CD14-positive monocyte (primary cell): ENCODE measurements at regions not wholly inside any gene's neighbourhood (a gene's known extent, or its start where the extent isn't known, plus 50 kb on each side); places are given as distances from the start of the nearest gene placed in this dataset.

Experiments used
- DNase-seq, 3 donors: peaks; one replicate each; pipeline ENCODE4 v3.0.0-alpha.2; 2011 to 2022
- H2AFZ ChIP-seq: 2 replicates; pipeline ENCODE4 v1.6.0; 2012; ENCODE audit warnings: mild to moderate bottlenecking, low read depth, low read length, inconsistent platforms; ENCODE audit not compliant: insufficient read depth, poor library complexity, severe bottlenecking
- H3K27ac ChIP-seq, 2 donors: 1 replicate in 1 of 2; 2 replicates in 1 of 2; pipeline ENCODE4 v1.5.1; 2012 to 2013; ENCODE audit warnings: low read length in 2 of 2, control low read depth in 1 of 2, inconsistent platforms in 1 of 2, low read depth in 1 of 2, mild to moderate bottlenecking in 1 of 2
- H3K27me3 ChIP-seq, 2 donors: one replicate each; pipeline versions ENCODE4 v1.6.0 to v1.6.1; 2011 to 2013; ENCODE audit warnings: low read length in 2 of 2; ENCODE audit not compliant: control insufficient read depth in 2 of 2, insufficient read depth in 2 of 2
- H3K36me3 ChIP-seq, 2 donors: replicated peaks in 1 of 2; 1 replicate in 1 of 2; 2 replicates in 1 of 2; pipeline versions ENCODE4 v1.5.1 to v1.6.1; 2012 to 2013; ENCODE audit warnings: low read length in 2 of 2, control low read depth in 1 of 2, inconsistent platforms in 1 of 2, mild to moderate bottlenecking in 1 of 2; ENCODE audit not compliant: insufficient read depth in 2 of 2, control insufficient read depth in 1 of 2
- H3K4me1 ChIP-seq, 2 donors: 1 replicate in 1 of 2; 2 replicates in 1 of 2; pipeline versions ENCODE4 v1.5.1 to v1.6.1; 2012 to 2013; ENCODE audit warnings: low read length in 2 of 2, control low read depth in 1 of 2, inconsistent platforms in 1 of 2, mild to moderate bottlenecking in 1 of 2, moderate library complexity in 1 of 2; ENCODE audit not compliant: insufficient read depth in 2 of 2, control insufficient read depth in 1 of 2
- H3K4me2 ChIP-seq: replicated peaks from 2 replicates; pipeline ENCODE3; 2012; ENCODE audit warnings: low read length, moderate library complexity, mild to moderate bottlenecking; ENCODE audit not compliant: poor library complexity, severe bottlenecking; ENCODE audit errors: extremely low read depth
- H3K4me3 ChIP-seq, 3 experiments: fragments of 200-600 bp in 1 of 3; sonication (generic) in 1 of 3; replicated peaks in 1 of 3; 1 replicate in 2 of 3; 2 replicates in 1 of 3; pipeline ENCODE4 v1.5.1; 2011 to 2013; ENCODE audit warnings: low read length in 3 of 3, mild to moderate bottlenecking in 3 of 3, control low read depth in 2 of 3, low read depth in 2 of 3, inconsistent platforms in 1 of 3, moderate library complexity in 1 of 3
- H3K79me2 ChIP-seq: 2 replicates; pipeline ENCODE4 v1.6.0; 2012; ENCODE audit warnings: mild to moderate bottlenecking, control low read depth, inconsistent platforms, low read length, moderate library complexity; ENCODE audit not compliant: insufficient read depth
- H3K9ac ChIP-seq: 2 replicates; pipeline ENCODE4 v1.6.0; 2017; ENCODE audit warnings: low read length, mild to moderate bottlenecking; ENCODE audit not compliant: insufficient read depth, poor library complexity, severe bottlenecking
- H3K9me3 ChIP-seq, 2 donors: replicated peaks in 1 of 2; 1 replicate in 1 of 2; 2 replicates in 1 of 2; pipeline versions ENCODE4 v1.5.1 to v1.6.1; 2012 to 2013; ENCODE audit warnings: low read length in 2 of 2, control low read depth in 1 of 2; ENCODE audit not compliant: control insufficient read depth in 1 of 2, insufficient read depth in 1 of 2
- H4K20me1 ChIP-seq: 2 replicates; pipeline ENCODE4 v1.6.0; 2012; ENCODE audit warnings: mild to moderate bottlenecking, low read length, control low read depth, moderate library complexity; ENCODE audit not compliant: insufficient read depth
- H3K27ac Mint-ChIP-seq, 7 donors: one replicate each; pipeline ENCODE4 v1.8.0; 2020; ENCODE audit warnings: mild to moderate bottlenecking in 7 of 7, mixed read lengths in 7 of 7, moderate library complexity in 6 of 7, inconsistent platforms in 2 of 7
- H3K27me3 Mint-ChIP-seq, 3 donors: one replicate each; pipeline ENCODE4 v1.8.0; 2021 to 2022; ENCODE audit warnings: low read depth in 3 of 3, mild to moderate bottlenecking in 3 of 3, mixed read lengths in 3 of 3, moderate library complexity in 3 of 3, inconsistent platforms in 1 of 3
- H3K36me3 Mint-ChIP-seq, 2 donors: one replicate each; pipeline ENCODE4 v1.8.0; 2020; ENCODE audit warnings: mixed read lengths in 2 of 2, inconsistent platforms in 1 of 2, mild to moderate bottlenecking in 1 of 2
- H3K4me1 Mint-ChIP-seq: one replicate; pipeline ENCODE4 v1.8.0; 2020; ENCODE audit warnings: mild to moderate bottlenecking, mixed read lengths
- H3K4me3 Mint-ChIP-seq, 2 donors: one replicate each; pipeline ENCODE4 v1.8.0; 2020; ENCODE audit warnings: mild to moderate bottlenecking in 2 of 2, mixed read lengths in 2 of 2, moderate library complexity in 1 of 2
- H3K9me3 Mint-ChIP-seq, 7 donors: one replicate each; pipeline ENCODE4 v1.8.0; 2020 to 2022; ENCODE audit warnings: mixed read lengths in 7 of 7, mild to moderate bottlenecking in 6 of 7, moderate library complexity in 6 of 7, inconsistent platforms in 2 of 7
- WGBS: methylation state at CpG from one replicate; pipeline ENCODE4 v1.1.5; 2013; ENCODE audit warnings: missing lambda C conversion rate; ENCODE audit not compliant: insufficient coverage; 5-methylcytosine and 5-hydroxymethylcytosine counted together
- intact Hi-C, 2 donors: fragments of 100-400 bp; cut with micrococcal nuclease; formaldehyde crosslinking; loops; one replicate each; pipeline versions ENCODE4 v1.15.0 to v1.15.1; 2023
- TF ChIP-seq, protein P1 (sequence below): fragments of 200-600 bp; IDR thresholded peaks from one replicate; pipeline ENCODE4 v1.8.0; 2022; ENCODE audit warnings: antibody characterized with exemption, mild to moderate bottlenecking

GRCh38 chr7:136702913-136703312 lies 165.5 kb upstream of the CHRM2 start:
- H3K4me2 ChIP-seq: no peak overlapping the region
- H3K27ac Mint-ChIP-seq: no peak overlapping the region
- no peak overlapping the region for H3K4me3 ChIP-seq
- H3K4me1 ChIP-seq: no peaks in the 10 kb centered on the region
- H2AFZ ChIP-seq: no peak overlapping the region
- no peak overlapping the region for H3K27ac ChIP-seq
- H3K4me3 Mint-ChIP-seq: no peak overlapping the region
- DNase-seq: no peak
- TF ChIP-seq, protein P1, sequence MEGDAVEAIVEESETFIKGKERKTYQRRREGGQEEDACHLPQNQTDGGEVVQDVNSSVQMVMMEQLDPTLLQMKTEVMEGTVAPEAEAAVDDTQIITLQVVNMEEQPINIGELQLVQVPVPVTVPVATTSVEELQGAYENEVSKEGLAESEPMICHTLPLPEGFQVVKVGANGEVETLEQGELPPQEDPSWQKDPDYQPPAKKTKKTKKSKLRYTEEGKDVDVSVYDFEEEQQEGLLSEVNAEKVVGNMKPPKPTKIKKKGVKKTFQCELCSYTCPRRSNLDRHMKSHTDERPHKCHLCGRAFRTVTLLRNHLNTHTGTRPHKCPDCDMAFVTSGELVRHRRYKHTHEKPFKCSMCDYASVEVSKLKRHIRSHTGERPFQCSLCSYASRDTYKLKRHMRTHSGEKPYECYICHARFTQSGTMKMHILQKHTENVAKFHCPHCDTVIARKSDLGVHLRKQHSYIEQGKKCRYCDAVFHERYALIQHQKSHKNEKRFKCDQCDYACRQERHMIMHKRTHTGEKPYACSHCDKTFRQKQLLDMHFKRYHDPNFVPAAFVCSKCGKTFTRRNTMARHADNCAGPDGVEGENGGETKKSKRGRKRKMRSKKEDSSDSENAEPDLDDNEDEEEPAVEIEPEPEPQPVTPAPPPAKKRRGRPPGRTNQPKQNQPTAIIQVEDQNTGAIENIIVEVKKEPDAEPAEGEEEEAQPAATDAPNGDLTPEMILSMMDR: no peak
- no peaks in the 10 kb centered on the region for H3K36me3 ChIP-seq
- WGBS: no CpG with 5 or more reads among the region's 1 CpG
- H3K9me3 ChIP-seq: no peaks in the 10 kb centered on the region
- H3K36me3 Mint-ChIP-seq: no peaks in the 10 kb centered on the region
- H4K20me1 ChIP-seq: no peaks in the 10 kb centered on the region
- H3K4me1 Mint-ChIP-seq: no peaks in the 10 kb centered on the region
- no peaks in the 10 kb centered on the region for H3K79me2 ChIP-seq
- no peaks in the 10 kb centered on the region for H3K27me3 ChIP-seq
- no peaks in the 10 kb centered on the region for H3K9me3 Mint-ChIP-seq
- H3K27me3 Mint-ChIP-seq: no peaks in the 10 kb centered on the region
- no peak overlapping the region for H3K9ac ChIP-seq
- intact Hi-C loops: no loop called here

DNA sequence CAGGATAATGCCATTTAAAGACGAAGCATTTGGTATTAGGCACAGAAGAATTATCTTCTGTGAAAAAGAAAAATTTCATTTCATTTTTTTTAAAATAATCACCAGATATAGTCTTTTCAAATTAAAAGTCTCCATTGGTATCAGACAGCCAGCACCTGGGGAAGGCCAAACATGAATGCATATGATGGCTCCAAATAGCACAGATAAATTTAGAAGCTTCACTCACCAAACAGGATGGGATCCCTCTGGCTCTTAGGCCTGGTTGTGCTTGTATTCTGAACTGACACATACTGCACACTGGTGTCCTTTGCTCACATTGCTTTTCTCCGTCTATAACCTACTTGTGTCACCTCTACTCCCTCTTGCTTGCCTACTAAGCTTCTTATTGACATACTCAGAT lies 169.5 kb upstream of the CHRM2 start:
- TF ChIP-seq, protein P1: no peak
- no peak overlapping the region for H3K4me3 Mint-ChIP-seq
- Histone ChIP-seq H3K79me2 (no peaks in the 10 kb centered on the region), H3K27me3 (no peaks in the 10 kb centered on the region), H3K4me3 (no peak overlapping the region), H4K20me1 (no peaks in the 10 kb centered on the region), H3K9me3 (peaks cover 0 to 3% of the 10 kb centered on the region in 2 donors), H3K4me1 (no peaks in the 10 kb centered on the region), H3K4me2 (no peak overlapping the region), H3K36me3 (no peaks in the 10 kb centered on the region), H3K9ac (no peak overlapping the region), H3K27ac (no peak overlapping the region), H2AFZ (no peak overlapping the region)
- intact Hi-C loops: no loop called here
- DNase-seq: no peak
- H3K36me3 Mint-ChIP-seq: no peaks in the 10 kb centered on the region
- H3K4me1 Mint-ChIP-seq: no peaks in the 10 kb centered on the region
- peaks cover 0 to 4% (median 0%) of the 10 kb centered on the region in 7 donors for H3K9me3 Mint-ChIP-seq
- no peaks in the 10 kb centered on the region for H3K27me3 Mint-ChIP-seq
- H3K27ac Mint-ChIP-seq: no peak overlapping the region
- no CpG with 5 or more reads among the region's 2 CpGs for WGBS
